Neutrophil (primary cell): ENCODE measurements at regions not wholly inside any gene's neighbourhood (a gene's known extent, or its start where the extent isn't known, plus 50 kb on each side); places are given as distances from the start of the nearest gene placed in this dataset.
"Not testable (repeated sequence)": the region's sequence is repeated elsewhere in the genome, so short reads cannot be mapped to it uniquely, and the experiment has no call there.

Source experiments
- H3K27ac ChIP-seq: fragments of 200-600 bp; sonication (generic); 2 replicates; pipeline ENCODE4 v1.5.1; 2016; ENCODE audit warnings: mild to moderate bottlenecking, moderate library complexity
- H3K27me3 ChIP-seq: fragments of 200-600 bp; sonication (generic); 2 replicates; pipeline ENCODE4 v1.6.0; 2016; ENCODE audit warnings: mild to moderate bottlenecking
- H3K36me3 ChIP-seq: fragments of 200-600 bp; sonication (generic); 2 replicates; pipeline ENCODE4 v1.5.1; 2017
- H3K4me1 ChIP-seq, 2 experiments: fragments of 200-600 bp in 1 of 2; sonication (generic) in 1 of 2; 1 replicate in 1 of 2; 2 replicates in 1 of 2; pipeline versions ENCODE4 v1.5.1 to v1.6.1; 2013 to 2016; ENCODE audit warnings: low read depth in 1 of 2, low read length in 1 of 2, mild to moderate bottlenecking in 1 of 2, moderate library complexity in 1 of 2; ENCODE audit not compliant: control insufficient read depth in 1 of 2, insufficient read depth in 1 of 2
- H3K4me3 ChIP-seq, 2 experiments: fragments of 200-600 bp in 1 of 2; sonication (generic) in 1 of 2; 1 replicate in 1 of 2; 2 replicates in 1 of 2; pipeline ENCODE4 v1.5.1; 2013 to 2016; ENCODE audit warnings: low read depth in 1 of 2, low read length in 1 of 2, mild to moderate bottlenecking in 1 of 2, moderate library complexity in 1 of 2
- H3K9me3 ChIP-seq: fragments of 200-600 bp; sonication (generic); 2 replicates; pipeline ENCODE4 v1.5.1; 2016
- CTCF ChIP-seq: fragments of 200-600 bp; sonication (generic); IDR thresholded peaks from 2 replicates; pipeline ENCODE4 v1.5.1; 2016; ENCODE audit warnings: antibody characterized with exemption

- no peak for TF ChIP-seq CTCF
- peaks cover 8% of the 10 kb centered on the region for H3K27me3 ChIP-seq
- H3K36me3 ChIP-seq, result no peaks in the 10 kb centered on the region
- no peak overlapping the region for H3K4me3 ChIP-seq
- H3K27ac ChIP-seq, result no peak overlapping the region
- no peaks in the 10 kb centered on the region for H3K4me1 ChIP-seq
- no peaks in the 10 kb centered on the region for H3K9me3 ChIP-seq
These were observed 237.2 kb downstream of the BUB3 start for GRCh38 chr10:123391275-123392028.

DNA sequence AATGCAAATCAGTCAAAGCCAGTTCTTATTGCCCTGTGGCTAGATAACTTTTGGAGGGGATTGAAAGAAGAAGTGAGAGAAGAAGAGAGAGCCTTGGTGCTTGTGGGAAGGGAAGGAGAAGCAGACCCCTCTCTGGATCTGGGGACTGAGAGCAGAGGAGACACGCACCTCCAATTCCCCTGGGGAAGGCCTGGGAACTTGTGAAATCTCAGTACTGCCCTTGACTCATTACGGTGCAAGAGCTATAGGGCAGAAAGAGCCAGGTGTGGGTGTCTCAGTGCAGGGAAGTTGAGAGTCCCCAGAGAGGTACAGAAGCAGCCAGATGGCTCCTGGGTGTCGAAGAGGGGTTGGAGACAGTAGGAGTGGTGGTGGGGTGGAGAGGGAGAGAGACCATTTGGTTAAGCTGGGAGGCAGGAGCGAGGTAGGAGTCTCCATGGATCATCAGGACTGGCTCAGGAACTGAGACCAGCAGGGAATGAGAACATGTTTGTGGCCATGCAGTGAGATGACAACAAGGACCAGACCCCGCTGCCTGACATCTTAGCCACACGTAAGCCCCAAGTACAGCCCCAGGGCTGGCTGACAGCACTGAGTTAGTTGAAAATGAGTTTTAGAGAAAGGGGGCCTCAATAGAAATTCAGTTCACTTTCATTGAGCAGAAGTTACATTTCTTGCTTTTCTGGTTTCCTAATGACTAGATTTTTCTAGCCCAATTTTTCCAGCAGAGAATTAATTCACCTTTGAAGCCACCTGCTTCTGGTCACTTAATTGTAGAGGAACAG lies 238.2 kb downstream of the BUB3 start:
- Histone ChIP-seq H3K4me1 (no peaks in the 10 kb centered on the region), H3K27me3 (peaks cover 8% of the 10 kb centered on the region), H3K36me3 (no peaks in the 10 kb centered on the region), H3K9me3 (no peaks in the 10 kb centered on the region), H3K27ac (no peak overlapping the region), H3K4me3 (no peak overlapping the region)
- no peak for TF ChIP-seq CTCF

GRCh38 chr10:123393170-123393569 lies 239.0 kb downstream of the BUB3 start:
- Histone ChIP-seq H3K9me3 (no peaks in the 10 kb centered on the region), H3K27me3 (peaks cover 8% of the 10 kb centered on the region), H3K27ac (no peak overlapping the region), H3K4me1 (no peaks in the 10 kb centered on the region), H3K36me3 (no peaks in the 10 kb centered on the region), H3K4me3 (no peak overlapping the region)
- no peak for TF ChIP-seq CTCF

DNA sequence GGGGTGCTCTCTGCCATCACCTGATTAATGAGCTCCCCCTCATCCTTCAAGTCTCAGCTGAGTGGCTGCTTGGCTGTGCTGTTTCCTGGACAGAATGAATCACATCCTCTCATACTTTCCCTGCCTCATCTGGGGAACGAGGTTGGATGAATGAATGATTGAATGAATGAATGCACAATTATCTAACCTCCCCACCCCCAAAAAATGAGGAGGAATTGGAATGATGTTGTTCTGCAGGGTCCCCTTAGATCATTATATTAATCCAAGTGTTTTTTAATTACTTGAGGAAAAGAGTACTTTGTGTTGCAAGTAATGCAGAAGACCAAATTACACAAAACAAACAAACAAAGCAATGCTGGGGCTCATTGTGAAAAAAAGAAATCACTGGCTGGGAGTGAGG lies 240.2 kb downstream of the BUB3 start:
- no peak overlapping the region for H3K4me3 ChIP-seq
- no peak for TF ChIP-seq CTCF
- H3K9me3 ChIP-seq, result no peaks in the 10 kb centered on the region
- no peak overlapping the region for H3K27ac ChIP-seq
- H3K4me1 ChIP-seq, result no peaks in the 10 kb centered on the region
- peaks cover 8% of the 10 kb centered on the region for H3K27me3 ChIP-seq
- H3K36me3 ChIP-seq, result no peaks in the 10 kb centered on the region

DNA sequence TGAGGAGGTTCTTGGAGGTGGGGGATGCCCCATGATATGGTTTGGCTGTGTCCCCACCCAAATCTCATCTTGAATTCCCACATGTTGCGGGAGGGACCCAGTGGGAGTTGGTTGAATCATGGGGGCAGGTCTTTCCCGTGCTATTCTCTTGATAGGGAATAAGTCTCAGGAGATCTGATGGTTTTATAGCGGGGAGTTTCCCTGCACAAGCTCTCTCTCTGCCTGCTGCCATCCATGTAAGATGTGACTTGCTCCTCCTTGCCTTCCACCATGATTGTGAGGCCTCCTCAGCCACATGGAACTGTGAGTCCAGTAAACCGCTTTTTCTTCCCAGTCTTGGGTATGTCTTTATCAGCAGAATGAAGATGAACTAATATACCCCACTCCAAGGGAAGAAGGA lies 241.0 kb downstream of the BUB3 start:
- H3K9me3 ChIP-seq, H3K4me1 ChIP-seq, H3K36me3 ChIP-seq, H3K27me3 ChIP-seq, H3K27ac ChIP-seq, H3K4me3 ChIP-seq: not testable (repeated sequence)

- Histone ChIP-seq H3K4me1 (no peaks in the 10 kb centered on the region), H3K27me3 (peaks cover 8% of the 10 kb centered on the region), H3K9me3 (no peaks in the 10 kb centered on the region), H3K36me3 (no peaks in the 10 kb centered on the region), H3K4me3 (no peak overlapping the region), H3K27ac (no peak overlapping the region)
- no peak for TF ChIP-seq CTCF
These were observed 241.7 kb downstream of the BUB3 start for GRCh38 chr10:123395906-123396305.
